IMR-90 (cell line): ENCODE measurements at regions not wholly inside any gene's neighbourhood (a gene's known extent, or its start where the extent isn't known, plus 50 kb on each side); places are given as distances from the start of the nearest gene placed in this dataset.

Source experiments
- ATAC-seq: fragments of 200-7000 bp; cut with Tn5 transposase; 2 replicates; pipeline ENCODE4 v1.9.1; 2020; ENCODE audit warnings: low read depth, mild to moderate bottlenecking, moderate library complexity
- BruUV-seq: library from RNA; stranded (reverse); fragments of 400-500 nt; replicated peaks from 2 replicates; lab custom pipeline; 2021; lab: Mats Ljungman, UMichigan
- CTCF ChIA-PET: fragments of 300-600 bp; formaldehyde crosslinking; extraction: SDS; loops from one replicate; lab custom pipeline; 2021; ENCODE audit warnings: antibody characterized with exemption; lab: Yijun Ruan, JAX
- POLR2A ChIA-PET: fragments of 300-600 bp; sonication (Branson Sonifier 250); formaldehyde crosslinking; loops from one replicate; lab custom pipeline; 2022; ENCODE audit warnings: antibody characterized with exemption; ENCODE audit not compliant: unreplicated experiment; lab: Charles Lee
- DNase-seq: peaks from one replicate; pipeline ENCODE4 v3.0.0; 2013
- H2AFZ ChIP-seq: replicated peaks from 2 replicates; pipeline ENCODE3; 2013; ENCODE audit warnings: low read length, mild to moderate bottlenecking; ENCODE audit not compliant: poor library complexity
- H2AK5ac ChIP-seq: 2 replicates; pipeline ENCODE4 v1.6.1; 2013; ENCODE audit warnings: low read depth, low read length, inconsistent platforms
- H2AK9ac ChIP-seq: replicated peaks from 2 replicates; pipeline ENCODE3; 2013; ENCODE audit warnings: mild to moderate bottlenecking, low read depth, low read length, moderate library complexity; ENCODE audit not compliant: poor library complexity
- H2BK120ac ChIP-seq: 2 replicates; pipeline ENCODE4 v1.6.1; 2013; ENCODE audit warnings: low read depth, low read length, inconsistent platforms
- H2BK15ac ChIP-seq: 3 replicates; pipeline ENCODE4 v1.6.1; 2013; ENCODE audit warnings: low read depth, low read length, inconsistent platforms
- H2BK20ac ChIP-seq: 2 replicates; pipeline ENCODE4 v1.6.1; 2013; ENCODE audit warnings: low read depth, mild to moderate bottlenecking, inconsistent platforms, low read length, moderate library complexity
- H2BK5ac ChIP-seq: 2 replicates; pipeline ENCODE4 v1.6.1; 2013; ENCODE audit warnings: mild to moderate bottlenecking, low read depth, low read length, inconsistent platforms; ENCODE audit not compliant: poor library complexity, severe bottlenecking
- H3K14ac ChIP-seq: replicated peaks from 2 replicates; pipeline ENCODE4 v1.6.1; 2013; ENCODE audit warnings: low read depth, low read length, inconsistent platforms
- H3K18ac ChIP-seq: 2 replicates; pipeline ENCODE4 v1.6.1; 2013; ENCODE audit warnings: low read depth, low read length, control low read depth
- H3K23ac ChIP-seq: 2 replicates; pipeline ENCODE4 v1.6.1; 2013; ENCODE audit warnings: low read depth, low read length, inconsistent platforms
- H3K27ac ChIP-seq: 2 replicates; pipeline ENCODE4 v1.5.1; 2013; ENCODE audit warnings: mild to moderate bottlenecking, control low read depth, low read length; ENCODE audit not compliant: insufficient read depth
- H3K27me3 ChIP-seq: 2 replicates; pipeline ENCODE4 v1.6.1; 2013; ENCODE audit warnings: low read length; ENCODE audit not compliant: control insufficient read depth, insufficient read depth
- H3K36me3 ChIP-seq: 2 replicates; pipeline ENCODE4 v1.6.1; 2013; ENCODE audit warnings: low read length, mixed read lengths; ENCODE audit not compliant: control insufficient read depth, insufficient read depth
- H3K4ac ChIP-seq: 2 replicates; pipeline ENCODE4 v1.6.1; 2013; ENCODE audit warnings: low read depth, low read length, inconsistent platforms
- H3K4me1 ChIP-seq: 2 replicates; pipeline ENCODE4 v1.6.1; 2013; ENCODE audit warnings: low read length, mixed read lengths; ENCODE audit not compliant: control insufficient read depth, insufficient read depth
- H3K4me2 ChIP-seq: 2 replicates; pipeline ENCODE4 v1.6.1; 2013; ENCODE audit warnings: low read depth, mild to moderate bottlenecking, control low read depth, low read length, moderate library complexity
- H3K4me3 ChIP-seq: 2 replicates; pipeline ENCODE4 v1.5.1; 2013; ENCODE audit warnings: low read depth, mild to moderate bottlenecking, control low read depth, low read length, moderate library complexity; ENCODE audit not compliant: insufficient read depth
- H3K56ac ChIP-seq: 2 replicates; pipeline ENCODE4 v1.6.1; 2013; ENCODE audit warnings: low read length, inconsistent platforms; ENCODE audit not compliant: insufficient read depth; ENCODE audit errors: extremely low read depth
- H3K79me1 ChIP-seq, 2 experiments: 2 replicates each; pipeline ENCODE4 v1.6.1; 2013; ENCODE audit warnings: low read length in 2 of 2, inconsistent platforms in 1 of 2, low read depth in 1 of 2
- H3K9ac ChIP-seq: 2 replicates; pipeline ENCODE4 v1.6.1; 2013; ENCODE audit warnings: low read depth, low read length, control low read depth
- H3K9me1 ChIP-seq: 2 replicates; pipeline ENCODE4 v1.6.1; 2013; ENCODE audit warnings: low read length, inconsistent platforms; ENCODE audit not compliant: insufficient read depth
- H3K9me3 ChIP-seq: 2 replicates; pipeline ENCODE4 v1.6.1; 2013; ENCODE audit warnings: low read length; ENCODE audit not compliant: control insufficient read depth, insufficient read depth
- H4K20me1 ChIP-seq: 2 replicates; pipeline ENCODE4 v1.6.1; 2013; ENCODE audit warnings: low read length, inconsistent platforms; ENCODE audit not compliant: insufficient read depth
- H4K5ac ChIP-seq: 2 replicates; pipeline ENCODE4 v1.6.1; 2013; ENCODE audit warnings: mild to moderate bottlenecking, low read depth, low read length, control low read depth
- H4K8ac ChIP-seq, 2 experiments: 2 replicates each; pipeline ENCODE4 v1.6.1; 2013; ENCODE audit warnings: low read depth in 2 of 2, low read length in 2 of 2, control low read depth in 1 of 2, inconsistent platforms in 1 of 2
- H4K91ac ChIP-seq: 2 replicates; pipeline ENCODE4 v1.6.1; 2013; ENCODE audit warnings: low read depth, low read length, inconsistent platforms; ENCODE audit not compliant: insufficient read depth
- MAFK ChIP-seq: IDR thresholded peaks from 2 replicates; pipeline ENCODE4 v1.6.1; 2012; ENCODE audit warnings: low read depth, low read length, improper control_type of control experiment
- NFE2L2 ChIP-seq: fragments of 150-350 bp; IDR thresholded peaks from 2 replicates; pipeline ENCODE4 v1.6.1; 2016; ENCODE audit warnings: low read depth, mild to moderate bottlenecking, low read length
- RAD21 ChIP-seq: IDR thresholded peaks from 2 replicates; pipeline ENCODE4 v1.6.1; 2012; ENCODE audit warnings: low read length, improper control_type of control experiment
- SMC3 ChIP-seq: fragments of 150-350 bp; IDR thresholded peaks from 2 replicates; pipeline ENCODE4 v1.6.1; 2016; ENCODE audit warnings: low read depth, mild to moderate bottlenecking, antibody characterized with exemption, low read length, moderate library complexity
- WGBS, 2 experiments: methylation state at CpG; one replicate each; pipeline versions ENCODE4 v1.1.5 to v1.1.7; 2013; ENCODE audit warnings: missing lambda C conversion rate in 2 of 2; ENCODE audit not compliant: insufficient read length in 1 of 2; ENCODE audit errors: extremely low coverage in 2 of 2; 5-methylcytosine and 5-hydroxymethylcytosine counted together
- dilution Hi-C: fragments of 300-500 bp; cut with HindIII; formaldehyde crosslinking; loops from one replicate; pipeline ENCODE4 v1.14.3; 2018; ENCODE audit warnings: low sequenced_read_pairs; ENCODE audit not compliant: unreplicated experiment
- in situ Hi-C: fragments of 300-500 bp; cut with MboI; formaldehyde crosslinking; loops from 3 replicates; pipeline ENCODE4 v1.14.3; 2019; ENCODE audit warnings: low sequenced_read_pairs, inconsistent platforms, mixed read lengths
- intact Hi-C: fragments of 100-400 bp; cut with micrococcal nuclease; formaldehyde crosslinking; loops from 2 replicates; pipeline ENCODE4 v1.10.0; 2022
- TF ChIP-seq, protein P1 (sequence below): conservative IDR thresholded peaks from 2 replicates; pipeline ENCODE4 v1.5.1; 2012; ENCODE audit warnings: mild to moderate bottlenecking, low read depth, low read length, improper control_type of control experiment

DNA sequence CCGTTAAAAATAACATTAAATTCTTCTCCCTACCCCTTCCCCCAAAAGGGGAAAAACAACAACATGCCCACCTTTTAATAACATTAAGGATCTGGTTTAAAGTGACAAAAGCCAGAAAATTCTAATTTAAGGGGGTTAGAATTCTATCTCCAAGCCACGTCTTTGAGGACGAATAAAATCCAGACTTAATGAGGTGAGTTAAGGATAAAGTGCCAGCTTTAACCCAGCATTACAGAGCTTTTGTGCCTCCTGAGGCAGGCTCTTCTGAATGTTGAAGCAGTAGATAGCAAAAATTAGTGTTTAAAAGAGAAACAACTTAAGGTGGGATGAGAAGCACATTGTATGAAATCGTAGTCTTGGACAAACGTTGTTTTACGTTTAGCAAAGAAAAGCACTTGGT lies 329.0 kb upstream of the MPDZ start:
- DNase-seq: no peak
- Histone ChIP-seq H3K56ac (no peak overlapping the region), H4K20me1 (no peaks in the 10 kb centered on the region), H3K9me3 (no peaks in the 10 kb centered on the region), H3K18ac (no peak overlapping the region), H2BK5ac (no peak overlapping the region), H3K36me3 (no peaks in the 10 kb centered on the region), H4K8ac (no peak overlapping the region), H3K27me3 (no peaks in the 10 kb centered on the region), H3K14ac (no peak overlapping the region), H4K5ac (no peak overlapping the region), H2BK20ac (no peak overlapping the region), H3K79me1 (no peaks in the 10 kb centered on the region), H3K27ac (no peak overlapping the region), H2BK15ac (no peak overlapping the region), H3K4me1 (no peaks in the 10 kb centered on the region), H2AFZ (no peak overlapping the region), H3K9me1 (no peaks in the 10 kb centered on the region), H2BK120ac (no peak overlapping the region), H3K9ac (no peak overlapping the region), H3K23ac (no peak overlapping the region), H3K4me3 (no peak overlapping the region), H2AK9ac (no peak overlapping the region), H2AK5ac (no peak overlapping the region), H3K4ac (no peak overlapping the region), H4K91ac (no peak overlapping the region), H3K4me2 (no peak overlapping the region)
- no TSS peak for BruUV-seq
- no peak for ATAC-seq
- in situ Hi-C loops (no loop called here), intact Hi-C loops (no loop called here), dilution Hi-C loops (no loop called here)
- 44% methylated on average over 3 of the region's 6 CpGs; no CpG with 5 or more reads in 1 of the 2 experiments for WGBS, 2 experiments
- ChIA-PET POLR2A (no interaction called here), CTCF (no interaction called here)
- TF ChIP-seq, protein P1, sequence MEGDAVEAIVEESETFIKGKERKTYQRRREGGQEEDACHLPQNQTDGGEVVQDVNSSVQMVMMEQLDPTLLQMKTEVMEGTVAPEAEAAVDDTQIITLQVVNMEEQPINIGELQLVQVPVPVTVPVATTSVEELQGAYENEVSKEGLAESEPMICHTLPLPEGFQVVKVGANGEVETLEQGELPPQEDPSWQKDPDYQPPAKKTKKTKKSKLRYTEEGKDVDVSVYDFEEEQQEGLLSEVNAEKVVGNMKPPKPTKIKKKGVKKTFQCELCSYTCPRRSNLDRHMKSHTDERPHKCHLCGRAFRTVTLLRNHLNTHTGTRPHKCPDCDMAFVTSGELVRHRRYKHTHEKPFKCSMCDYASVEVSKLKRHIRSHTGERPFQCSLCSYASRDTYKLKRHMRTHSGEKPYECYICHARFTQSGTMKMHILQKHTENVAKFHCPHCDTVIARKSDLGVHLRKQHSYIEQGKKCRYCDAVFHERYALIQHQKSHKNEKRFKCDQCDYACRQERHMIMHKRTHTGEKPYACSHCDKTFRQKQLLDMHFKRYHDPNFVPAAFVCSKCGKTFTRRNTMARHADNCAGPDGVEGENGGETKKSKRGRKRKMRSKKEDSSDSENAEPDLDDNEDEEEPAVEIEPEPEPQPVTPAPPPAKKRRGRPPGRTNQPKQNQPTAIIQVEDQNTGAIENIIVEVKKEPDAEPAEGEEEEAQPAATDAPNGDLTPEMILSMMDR: no peak
- TF ChIP-seq SMC3: no peak
- no peak for TF ChIP-seq MAFK
- no peak for TF ChIP-seq NFE2L2
- no peak for TF ChIP-seq RAD21
